ENCODE measurements at regions not wholly inside any gene's neighbourhood (a gene's known extent, or its start where the extent isn't known, plus 50 kb on each side); places are given as distances from the start of the nearest gene placed in this dataset.

DNA sequence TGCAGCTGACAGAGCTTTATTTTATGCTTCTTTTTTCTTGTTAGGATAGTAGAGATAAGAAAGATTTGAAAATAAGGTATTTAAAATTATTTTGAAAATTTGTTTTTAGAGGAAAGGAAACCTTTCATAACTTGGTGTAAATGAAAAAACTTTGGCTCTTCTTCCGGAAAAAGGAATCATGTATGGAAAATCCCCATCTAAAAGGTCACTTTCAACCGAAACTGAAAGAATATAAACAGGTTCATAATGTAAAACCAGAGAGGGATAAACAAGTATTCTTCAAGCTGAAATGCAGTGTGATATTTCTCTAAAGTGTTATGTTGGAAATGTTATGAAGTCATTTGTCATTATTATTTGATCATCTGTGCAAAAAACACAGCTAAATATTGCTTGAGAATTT is 246.8 kb downstream of the NFKBIZ start:
- TF ChIP-seq, protein P1, sequence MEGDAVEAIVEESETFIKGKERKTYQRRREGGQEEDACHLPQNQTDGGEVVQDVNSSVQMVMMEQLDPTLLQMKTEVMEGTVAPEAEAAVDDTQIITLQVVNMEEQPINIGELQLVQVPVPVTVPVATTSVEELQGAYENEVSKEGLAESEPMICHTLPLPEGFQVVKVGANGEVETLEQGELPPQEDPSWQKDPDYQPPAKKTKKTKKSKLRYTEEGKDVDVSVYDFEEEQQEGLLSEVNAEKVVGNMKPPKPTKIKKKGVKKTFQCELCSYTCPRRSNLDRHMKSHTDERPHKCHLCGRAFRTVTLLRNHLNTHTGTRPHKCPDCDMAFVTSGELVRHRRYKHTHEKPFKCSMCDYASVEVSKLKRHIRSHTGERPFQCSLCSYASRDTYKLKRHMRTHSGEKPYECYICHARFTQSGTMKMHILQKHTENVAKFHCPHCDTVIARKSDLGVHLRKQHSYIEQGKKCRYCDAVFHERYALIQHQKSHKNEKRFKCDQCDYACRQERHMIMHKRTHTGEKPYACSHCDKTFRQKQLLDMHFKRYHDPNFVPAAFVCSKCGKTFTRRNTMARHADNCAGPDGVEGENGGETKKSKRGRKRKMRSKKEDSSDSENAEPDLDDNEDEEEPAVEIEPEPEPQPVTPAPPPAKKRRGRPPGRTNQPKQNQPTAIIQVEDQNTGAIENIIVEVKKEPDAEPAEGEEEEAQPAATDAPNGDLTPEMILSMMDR (IDR thresholded peaks at IDR 0.05; ENCODE audit: control extremely low read depth, extremely low read depth) = no peak
- H3K36me3 ChIP-seq (ENCODE audit: control insufficient read depth in 4 of 4, insufficient read depth in 4 of 4, low read length in 4 of 4) = no peaks in the 10 kb centered on the region
- peaks cover 0 to 1% (median 0%) of the 10 kb centered on the region in 5 donors for H3K4me1 ChIP-seq (ENCODE audit: control insufficient read depth in 5 of 5, insufficient read depth in 5 of 5, low read length in 5 of 5)
- H3K9me3 ChIP-seq (ENCODE audit: control insufficient read depth in 4 of 4, insufficient read depth in 3 of 4, low read length in 3 of 4) = no peaks in the 10 kb centered on the region
- 66 to 86% methylated on average over 2 of the region's 2 CpGs for WGBS, 2 donors
- no peaks in the 10 kb centered on the region for H3K27me3 ChIP-seq (ENCODE audit: control insufficient read depth in 3 of 3, insufficient read depth in 3 of 3, low read length in 2 of 3)
- H3K27ac ChIP-seq (ENCODE audit: low read depth in 1 of 2, low read length in 1 of 2) = no peak overlapping the region
- H3K4me3 ChIP-seq = no peak overlapping the region
- ATAC-seq (ENCODE audit: insufficient read depth, low FRiP score) (no peak), DNase-seq (no peak)
- no peak overlapping the region for H3K9ac ChIP-seq (ENCODE audit: insufficient read depth in 1 of 2, low read length in 2 of 2)

DNA sequence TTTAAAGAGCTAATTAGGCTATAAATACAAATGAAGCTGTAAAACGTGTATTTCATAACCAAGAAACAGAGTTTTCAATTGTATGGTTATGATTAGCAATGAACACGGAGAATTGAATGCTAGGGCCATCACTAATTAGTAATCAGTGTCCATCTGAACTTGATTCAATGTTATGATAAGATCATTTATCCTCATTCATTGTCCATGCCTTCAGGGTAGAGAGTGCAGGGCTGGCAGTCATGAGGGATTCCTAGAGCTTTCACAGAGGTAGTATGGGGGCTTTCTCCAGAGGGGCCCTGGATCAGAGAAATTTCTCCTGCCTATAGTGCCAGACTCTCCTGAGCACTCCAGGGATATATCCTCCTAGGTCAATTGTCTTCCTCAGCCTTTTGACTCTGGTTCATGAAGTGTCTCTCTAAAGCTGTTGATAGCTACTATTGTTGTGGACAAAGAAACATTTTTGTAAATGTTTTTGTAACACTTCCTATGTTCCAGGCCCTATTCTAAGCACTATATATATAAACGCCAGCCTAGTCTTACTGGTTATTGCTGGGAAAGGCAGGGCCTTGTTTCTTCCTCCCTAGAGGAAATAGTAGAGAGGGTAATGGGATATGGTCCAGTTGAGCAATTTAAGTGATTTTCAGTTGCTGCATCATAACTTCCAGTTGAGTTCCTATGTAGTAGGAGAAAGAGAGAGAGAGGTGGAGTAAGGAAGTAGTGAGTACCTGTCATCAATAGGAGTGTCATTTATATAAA is 249.0 kb downstream of the NFKBIZ start:
- Histone ChIP-seq H3K9ac (ENCODE audit: insufficient read depth in 1 of 2, low read length in 2 of 2) (no peak overlapping the region), H3K36me3 (ENCODE audit: control insufficient read depth in 4 of 4, insufficient read depth in 4 of 4, low read length in 4 of 4) (no peaks in the 10 kb centered on the region), H3K27me3 (ENCODE audit: control insufficient read depth in 3 of 3, insufficient read depth in 3 of 3, low read length in 2 of 3) (no peaks in the 10 kb centered on the region), H3K4me3 (no peak overlapping the region), H3K4me1 (ENCODE audit: control insufficient read depth in 5 of 5, insufficient read depth in 5 of 5, low read length in 5 of 5) (peaks cover 0 to 1% (median 0%) of the 10 kb centered on the region in 5 donors), H3K9me3 (ENCODE audit: control insufficient read depth in 4 of 4, insufficient read depth in 3 of 4, low read length in 3 of 4) (no peaks in the 10 kb centered on the region), H3K27ac (ENCODE audit: low read depth in 1 of 2, low read length in 1 of 2) (no peak overlapping the region)
- DNase-seq = no peak
- ATAC-seq (ENCODE audit: insufficient read depth, low FRiP score) = no peak
- TF ChIP-seq, protein P1 (IDR thresholded peaks at IDR 0.05; ENCODE audit: control extremely low read depth, extremely low read depth) = no peak
- whole genome bisulfite sequencing, 2 donors = 75 to 84% methylated on average over 3 of the region's 3 CpGs

DNA sequence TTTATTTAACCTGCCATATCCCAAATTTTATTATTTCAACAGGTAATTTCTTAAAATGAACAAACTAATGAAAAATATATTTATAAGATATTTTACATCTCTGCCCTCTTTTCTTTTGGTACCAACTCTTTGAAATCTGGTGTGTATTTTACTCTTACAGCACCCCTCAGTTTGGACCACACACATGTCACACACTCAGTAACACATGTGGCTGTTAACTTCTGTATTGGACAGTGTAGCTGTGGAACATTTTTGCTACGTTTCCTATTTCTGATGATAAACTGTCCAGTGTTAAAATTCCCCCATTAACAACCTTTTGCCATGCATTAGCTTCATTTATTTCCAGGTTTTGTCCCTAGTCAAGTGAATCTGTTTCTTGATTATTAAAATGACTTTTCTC is 250.6 kb downstream of the NFKBIZ start:
- Histone ChIP-seq H3K27me3 (ENCODE audit: control insufficient read depth in 3 of 3, insufficient read depth in 3 of 3, low read length in 2 of 3) (no peaks in the 10 kb centered on the region), H3K36me3 (ENCODE audit: control insufficient read depth in 4 of 4, insufficient read depth in 4 of 4, low read length in 4 of 4) (no peaks in the 10 kb centered on the region), H3K27ac (ENCODE audit: low read depth in 1 of 2, low read length in 1 of 2) (no peak overlapping the region), H3K9me3 (ENCODE audit: control insufficient read depth in 4 of 4, insufficient read depth in 3 of 4, low read length in 3 of 4) (no peaks in the 10 kb centered on the region), H3K4me3 (no peak overlapping the region), H3K9ac (ENCODE audit: insufficient read depth in 1 of 2, low read length in 2 of 2) (no peak overlapping the region), H3K4me1 (ENCODE audit: control insufficient read depth in 5 of 5, insufficient read depth in 5 of 5, low read length in 5 of 5) (no peaks in the 10 kb centered on the region)
- TF ChIP-seq, protein P1 (IDR thresholded peaks at IDR 0.05; ENCODE audit: control extremely low read depth, extremely low read depth) = no peak
- ATAC-seq (ENCODE audit: insufficient read depth, low FRiP score) = no peak
- no peak for DNase-seq
- 93 to 94% methylated on average over 1 of the region's 1 CpG for WGBS, 2 donors

DNA sequence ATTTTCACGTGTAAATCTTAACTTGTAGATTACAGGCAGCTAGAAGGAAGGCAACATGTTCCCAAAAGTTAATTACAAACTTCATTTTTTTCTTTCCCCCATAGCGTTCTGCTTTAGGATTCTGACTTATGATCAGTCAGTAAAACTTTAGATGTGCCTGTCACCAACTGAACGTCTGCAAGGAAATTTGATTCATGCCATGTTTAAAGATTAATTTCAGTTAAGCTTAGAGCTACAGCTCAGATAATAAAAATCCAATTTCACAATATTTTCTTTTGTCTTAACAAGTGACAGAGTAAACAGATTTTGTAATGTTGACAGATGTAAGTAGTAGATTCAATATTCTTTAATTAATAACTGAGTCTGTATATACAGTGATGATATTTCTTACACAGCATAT is 253.1 kb downstream of the NFKBIZ start:
- WGBS, 2 donors = 50 to 69% methylated on average over 3 of the region's 3 CpGs
- ATAC-seq (ENCODE audit: insufficient read depth, low FRiP score) = no peak
- H3K4me3 ChIP-seq = no peak overlapping the region
- no peak overlapping the region for H3K9ac ChIP-seq (ENCODE audit: insufficient read depth in 1 of 2, low read length in 2 of 2)
- no peak overlapping the region for H3K27ac ChIP-seq (ENCODE audit: low read depth in 1 of 2, low read length in 1 of 2)
- peaks cover 0 to 7% (median 2%) of the 10 kb centered on the region in 4 donors for H3K9me3 ChIP-seq (ENCODE audit: control insufficient read depth in 4 of 4, insufficient read depth in 3 of 4, low read length in 3 of 4)
- H3K4me1 ChIP-seq (ENCODE audit: control insufficient read depth in 5 of 5, insufficient read depth in 5 of 5, low read length in 5 of 5) = no peaks in the 10 kb centered on the region
- H3K36me3 ChIP-seq (ENCODE audit: control insufficient read depth in 4 of 4, insufficient read depth in 4 of 4, low read length in 4 of 4) = no peaks in the 10 kb centered on the region
- DNase-seq = no peak
- TF ChIP-seq, protein P1 (IDR thresholded peaks at IDR 0.05; ENCODE audit: control extremely low read depth, extremely low read depth) = no peak
- H3K27me3 ChIP-seq (ENCODE audit: control insufficient read depth in 3 of 3, insufficient read depth in 3 of 3, low read length in 2 of 3) = no peaks in the 10 kb centered on the region

All from lung (tissue), 11 donors.